GM18909 (cell line): ENCODE measurements at regions not wholly inside any gene's neighbourhood (a gene's known extent, or its start where the extent isn't known, plus 50 kb on each side); places are given as distances from the start of the nearest gene placed in this dataset.

Experiments
- ATAC-seq: cut with Tn5 transposase; IDR thresholded peaks from one replicate; pipeline ENCODE4 v1.9.1; 2021; ENCODE audit warnings: mild to moderate bottlenecking; ENCODE audit not compliant: unreplicated experiment, poor library complexity

DNA sequence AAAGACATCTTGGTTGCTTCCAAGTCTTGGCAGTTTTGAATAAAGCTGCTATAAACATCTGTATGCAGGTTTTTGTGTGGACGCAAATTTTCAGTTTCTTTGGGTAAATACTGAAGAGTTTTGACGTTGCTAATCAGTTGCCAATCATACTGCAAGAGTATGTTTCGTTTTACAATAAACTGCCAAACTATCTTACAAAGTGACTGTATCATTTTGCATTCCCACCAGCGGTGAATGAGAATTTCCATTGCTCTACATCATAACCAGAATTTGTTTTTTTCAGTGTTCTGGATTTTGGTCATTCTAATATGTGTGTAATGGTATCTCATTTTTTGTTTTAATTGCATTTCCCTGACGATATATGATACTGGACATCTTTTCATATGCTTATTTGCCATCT is 190.8 kb upstream of the PARP11 start:
- no peak for ATAC-seq

DNA sequence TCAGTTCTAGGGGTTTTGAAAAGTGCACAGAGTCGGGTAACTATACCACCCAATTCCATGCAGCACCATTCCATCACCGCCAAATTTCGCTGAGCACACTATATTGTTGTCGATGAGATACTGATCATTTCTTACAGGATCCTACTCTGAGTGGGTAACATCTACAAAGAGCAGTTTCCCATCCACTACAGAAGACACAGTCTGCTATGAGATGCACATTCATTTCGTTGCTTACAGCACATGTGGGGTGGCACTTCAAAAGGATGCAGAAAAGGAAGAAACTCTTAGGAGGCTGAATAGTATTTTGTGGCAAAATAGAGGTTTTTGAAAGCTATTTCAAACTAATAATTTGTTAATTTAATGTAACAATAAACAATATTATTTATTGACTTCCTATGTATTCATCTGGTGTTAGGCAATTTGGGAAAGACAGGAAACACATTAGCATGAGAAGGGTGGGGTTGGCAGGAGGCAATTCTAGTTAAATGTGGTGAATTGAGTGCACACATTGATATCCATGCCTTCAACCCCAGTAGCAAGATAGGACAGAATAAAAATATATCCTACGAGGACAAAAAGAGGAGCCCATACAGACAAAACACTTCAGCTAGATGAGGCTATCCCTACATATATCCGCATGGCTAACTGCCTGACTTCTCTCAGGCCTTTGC is 186.8 kb upstream of the PARP11 start:
- ATAC-seq = no peak

DNA sequence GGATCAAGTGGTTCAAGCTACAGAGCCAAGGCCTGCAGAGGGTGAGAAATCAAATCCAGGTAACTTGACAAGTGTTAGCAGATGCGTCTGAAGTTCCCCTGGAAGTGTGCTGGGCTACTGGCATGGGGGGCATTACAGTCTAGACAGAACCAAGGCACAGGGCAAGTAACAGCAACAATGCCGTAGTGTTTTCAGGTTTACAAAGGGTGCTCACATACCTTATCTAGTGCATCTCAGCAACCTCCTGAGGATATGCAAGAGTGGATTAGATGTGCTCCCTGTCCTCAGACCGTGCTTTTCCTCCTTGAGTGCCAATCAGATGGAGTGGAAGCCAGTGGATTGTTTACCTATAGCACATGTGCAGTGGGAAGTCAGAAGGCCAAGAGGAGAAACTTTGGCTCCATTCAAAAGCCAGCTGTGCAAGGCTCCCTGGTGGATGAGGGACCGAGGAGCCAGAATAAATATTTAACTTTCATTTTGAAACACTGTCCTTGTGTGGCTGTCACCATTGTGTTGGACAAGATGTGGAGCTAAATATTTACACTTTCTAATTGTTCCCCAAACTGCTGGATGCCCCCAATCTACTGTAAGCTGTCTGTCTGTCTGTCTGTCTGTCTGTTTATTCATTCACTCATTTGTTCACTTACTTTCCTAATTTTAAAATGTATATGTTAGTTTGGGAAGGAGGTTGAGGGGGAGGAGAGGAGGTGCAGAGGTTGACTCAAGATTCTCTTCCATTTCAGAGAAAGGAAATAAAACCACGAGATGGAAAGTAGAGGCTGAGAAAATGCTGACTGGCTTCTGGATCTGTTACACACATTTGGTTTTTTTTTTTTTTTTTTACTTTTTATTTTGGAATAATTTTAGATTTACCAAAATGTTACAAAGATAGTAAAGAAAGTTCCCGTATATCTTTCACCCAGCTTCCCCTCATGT is 184.0 kb upstream of the PARP11 start:
- no peak for ATAC-seq

DNA sequence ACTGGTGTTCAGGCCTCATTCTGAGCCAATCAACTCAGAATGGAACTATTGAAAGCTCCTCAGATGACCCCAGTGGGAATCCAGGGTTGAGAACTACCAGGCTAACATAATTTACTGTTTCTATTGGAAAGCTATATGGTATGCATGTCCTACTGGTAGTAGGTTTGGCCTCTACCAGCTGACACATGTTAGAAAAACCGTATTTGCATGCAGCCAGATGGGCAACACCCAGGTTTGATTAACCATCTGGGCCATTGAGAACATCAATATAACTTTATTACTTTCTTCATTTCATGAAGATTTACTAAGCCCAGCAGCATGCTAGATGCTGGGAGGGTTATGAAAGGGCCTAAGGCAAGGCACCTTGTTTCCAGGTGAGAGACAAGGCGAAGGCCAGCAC is 181.4 kb upstream of the PARP11 start:
- ATAC-seq = no peak

DNA sequence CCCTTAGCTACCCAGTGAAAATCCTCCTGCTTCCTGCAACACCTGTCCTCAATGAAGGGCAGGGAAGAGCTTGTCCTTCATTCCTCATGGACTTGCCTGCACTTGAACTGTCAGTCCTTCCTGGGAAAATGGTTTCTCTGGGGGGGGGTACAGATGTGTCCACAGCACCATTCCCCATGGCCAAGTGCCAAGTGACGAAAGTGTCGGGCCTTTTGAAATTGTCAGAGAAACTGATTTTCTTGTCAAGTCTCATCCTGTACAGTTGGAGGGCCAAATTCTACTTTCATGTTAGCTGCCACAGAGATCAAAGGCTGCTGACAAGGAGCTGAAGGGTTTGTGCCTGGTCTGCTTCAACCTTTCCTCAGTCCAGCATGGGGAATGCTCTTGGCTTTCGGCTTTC is 179.5 kb upstream of the PARP11 start:
- ATAC-seq = no peak

DNA sequence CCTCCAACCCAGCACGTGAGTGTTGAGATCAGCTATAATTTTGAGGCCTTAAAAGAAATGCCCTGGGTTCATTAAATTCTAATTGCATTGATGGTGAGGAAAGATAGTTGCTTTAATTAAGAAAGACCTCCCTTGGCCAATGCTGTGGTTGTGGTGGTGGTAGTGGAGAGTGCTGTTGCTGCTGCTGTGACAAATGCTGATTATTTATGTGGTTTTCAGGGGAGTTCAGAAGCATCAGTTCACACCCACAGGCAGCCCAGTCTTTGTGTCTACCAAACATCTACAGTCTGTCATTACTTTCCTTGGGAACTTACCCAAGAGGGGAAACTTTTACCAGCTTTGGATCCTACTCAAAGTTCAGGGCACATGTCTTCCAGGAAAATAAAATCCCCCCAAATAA is 178.4 kb upstream of the PARP11 start:
- no peak for ATAC-seq

DNA sequence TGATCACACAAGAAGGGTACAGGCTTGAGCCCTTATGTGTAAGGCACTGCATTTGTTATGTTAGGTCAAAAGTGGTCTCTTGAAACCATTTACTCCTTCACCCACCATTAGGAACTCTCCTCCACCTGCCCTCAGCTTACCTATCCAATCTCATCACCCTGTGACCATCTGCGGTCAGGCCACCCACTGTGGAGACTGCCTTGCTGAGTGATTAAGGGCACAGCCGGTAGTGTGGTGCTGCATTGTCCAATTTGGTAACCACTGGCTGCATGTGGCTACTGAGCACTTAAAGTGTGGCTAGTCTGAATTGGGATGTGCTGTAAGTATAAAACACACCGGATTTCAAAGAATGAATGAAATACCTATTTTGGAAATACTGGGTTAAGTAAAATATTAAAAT is 177.1 kb upstream of the PARP11 start:
- ATAC-seq = no peak

DNA sequence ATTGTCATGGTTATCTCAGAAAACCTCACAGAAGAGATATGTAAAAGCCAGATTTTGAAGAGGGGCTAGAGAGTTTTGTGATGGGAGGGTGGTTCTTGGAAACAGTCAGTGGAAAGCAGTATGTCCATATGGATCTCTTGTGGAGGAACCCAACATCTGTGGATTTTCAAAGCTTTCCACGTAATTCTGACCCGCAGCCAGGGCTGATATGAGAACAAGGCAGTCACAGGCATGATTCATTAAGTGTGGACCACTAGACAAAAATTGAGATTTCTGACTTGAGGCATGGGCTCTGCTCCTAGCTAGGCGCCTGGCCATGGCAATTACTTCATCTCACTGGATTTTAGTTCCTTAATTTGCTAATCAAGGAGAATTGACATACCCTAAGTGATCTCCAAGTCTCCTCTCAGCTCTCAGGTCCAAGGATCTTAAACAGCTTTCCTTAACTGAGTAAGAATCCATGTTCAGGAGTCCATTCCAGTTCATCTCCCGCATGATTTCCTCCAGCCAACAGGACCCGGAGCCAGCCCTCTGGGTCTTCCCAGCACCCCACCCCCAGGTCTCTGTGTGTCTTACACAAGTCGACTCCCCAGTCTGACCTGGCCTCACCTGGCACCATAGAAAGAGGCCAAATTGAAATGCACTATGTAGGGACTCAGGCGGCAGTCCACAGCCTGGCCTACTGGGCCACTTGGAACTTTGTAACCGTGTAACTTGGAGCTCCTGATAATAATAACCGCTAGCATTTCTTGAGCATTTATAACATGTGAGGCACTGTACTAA is 176.3 kb upstream of the PARP11 start:
- no peak for ATAC-seq

DNA sequence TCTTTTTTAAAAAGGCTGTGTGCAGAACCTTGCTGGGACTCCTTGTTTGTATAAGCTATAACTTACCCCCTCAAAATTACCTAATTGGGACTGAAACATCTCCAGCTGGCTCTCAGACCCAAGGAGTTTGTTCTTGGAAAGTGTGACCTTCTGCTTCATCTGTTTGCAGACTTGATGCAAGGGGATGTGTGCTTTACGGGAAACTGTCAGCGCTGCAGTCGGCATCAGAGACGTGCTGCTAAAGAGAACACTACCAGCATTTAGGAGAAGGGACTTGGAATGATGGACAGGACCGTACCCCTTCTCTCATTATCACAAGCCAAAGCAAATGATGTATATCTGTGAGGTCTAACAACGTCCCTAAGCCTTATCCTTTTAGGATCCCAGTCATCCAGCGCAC is 174.2 kb upstream of the PARP11 start:
- ATAC-seq = no peak

DNA sequence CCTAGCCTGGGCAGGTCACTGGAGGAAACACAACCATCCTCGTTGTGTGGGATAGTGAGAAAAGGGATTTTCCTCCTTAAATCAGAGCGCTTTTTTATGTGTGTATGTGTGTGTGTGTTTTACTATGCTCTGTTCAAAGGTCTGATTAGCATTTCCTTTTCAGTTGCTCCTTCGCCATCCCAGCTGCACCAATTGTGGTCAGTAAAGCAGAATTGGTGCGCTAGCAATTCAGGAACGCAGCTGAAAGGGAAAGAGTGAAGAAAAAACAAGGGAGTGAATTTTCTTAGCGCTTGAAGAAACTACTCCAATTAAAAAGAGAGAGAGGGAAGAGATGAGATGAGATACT is 173.3 kb upstream of the PARP11 start:
- no peak for ATAC-seq

DNA sequence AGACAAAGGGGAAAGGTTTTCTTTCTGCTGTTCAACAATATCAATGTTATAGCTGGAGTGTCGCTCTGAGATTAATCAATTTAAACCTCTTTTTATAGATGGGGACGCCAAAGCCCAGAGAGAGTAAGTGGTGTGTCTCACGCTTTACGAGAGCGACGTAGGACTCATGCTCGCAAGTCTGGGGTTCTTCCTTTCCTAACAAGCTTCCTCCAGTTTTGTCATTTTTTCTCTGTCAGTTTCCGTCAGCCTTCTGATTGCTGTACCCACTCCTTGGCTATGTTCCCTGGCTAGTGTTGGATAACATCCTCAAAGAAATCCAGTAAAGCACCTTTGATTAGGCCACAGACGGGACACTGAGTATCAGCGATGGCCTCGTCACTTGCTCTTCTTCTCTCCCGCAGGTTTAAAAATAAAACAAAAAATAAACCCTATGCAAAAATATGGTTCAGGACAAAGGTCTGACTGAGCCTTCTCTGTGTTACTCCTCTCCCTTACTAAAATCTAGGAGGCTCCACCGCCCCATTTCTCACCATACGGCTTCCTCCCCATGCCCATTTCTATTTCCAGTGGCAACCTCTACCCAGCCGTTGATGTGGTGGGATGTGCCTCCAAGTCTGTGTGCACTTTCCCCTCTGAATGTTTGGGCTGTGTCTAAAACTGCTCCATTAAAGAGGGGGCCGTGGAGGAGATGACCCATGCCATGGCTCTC is 172.7 kb upstream of the PARP11 start:
- no peak for ATAC-seq

DNA sequence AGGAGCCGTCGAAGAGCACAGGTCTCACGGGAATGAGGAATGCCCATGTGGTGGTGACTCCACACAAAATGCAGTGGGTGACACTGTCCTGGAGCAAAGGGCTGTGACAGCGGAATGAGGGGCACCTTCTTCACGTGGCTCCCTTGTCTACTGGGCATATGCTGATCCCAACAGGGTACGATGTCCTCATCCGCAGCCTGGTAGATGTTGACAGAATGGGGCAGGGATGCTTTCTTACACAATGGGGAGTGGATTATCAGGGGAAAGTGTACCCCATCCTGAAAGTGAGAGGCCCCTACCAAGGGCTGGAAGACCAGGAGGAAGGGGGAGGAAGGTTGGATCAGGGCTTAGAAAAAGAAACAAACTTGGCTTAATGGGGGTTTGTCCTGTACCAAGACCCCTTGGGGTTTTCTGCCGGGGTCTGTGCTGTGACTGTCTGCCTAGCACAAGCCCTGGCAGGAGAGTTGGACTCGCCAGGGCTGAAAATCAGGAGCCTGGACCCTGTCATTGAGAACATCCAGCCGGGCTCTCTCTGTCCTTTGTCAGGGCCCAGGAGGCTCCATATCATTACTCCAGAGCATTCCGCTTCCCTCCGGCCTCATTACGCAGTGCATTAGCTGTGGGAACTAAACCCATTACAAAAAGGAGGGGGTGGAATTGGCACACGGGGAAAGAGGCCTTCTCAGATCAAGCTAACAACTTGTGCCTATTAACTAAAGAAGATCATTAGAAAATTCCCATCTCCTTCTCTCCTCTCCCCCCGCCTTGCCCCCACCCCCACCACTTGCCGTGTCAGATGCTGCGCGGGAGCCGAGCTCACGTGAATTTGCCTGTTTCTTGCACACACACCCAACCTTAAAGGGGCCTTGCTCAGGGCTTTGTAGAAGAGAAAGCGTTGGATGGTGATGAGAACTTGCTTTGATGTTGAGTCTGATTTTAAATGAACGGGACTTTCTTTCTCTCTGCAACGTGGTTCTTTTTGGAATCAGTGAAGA is 171.8 kb upstream of the PARP11 start:
- no peak for ATAC-seq

DNA sequence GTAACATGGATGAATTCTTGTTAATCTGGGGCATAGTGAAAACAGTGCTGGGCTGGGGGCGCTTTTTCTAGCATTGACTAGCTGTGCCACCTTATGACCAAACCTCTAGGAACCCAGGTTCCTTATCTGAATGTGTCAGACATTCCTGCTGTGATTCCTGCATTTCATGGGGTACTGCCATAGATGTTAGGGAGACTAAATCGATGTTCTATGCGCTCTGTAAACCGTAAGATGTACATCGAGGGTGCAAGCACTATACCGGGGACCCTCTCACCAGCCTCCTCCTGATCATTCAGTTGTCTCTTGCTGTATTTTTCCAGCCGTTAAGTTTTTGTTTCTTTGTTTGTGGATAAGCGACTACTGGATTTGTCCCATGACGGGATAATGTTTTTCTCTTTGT is 170.9 kb upstream of the PARP11 start:
- no peak for ATAC-seq

DNA sequence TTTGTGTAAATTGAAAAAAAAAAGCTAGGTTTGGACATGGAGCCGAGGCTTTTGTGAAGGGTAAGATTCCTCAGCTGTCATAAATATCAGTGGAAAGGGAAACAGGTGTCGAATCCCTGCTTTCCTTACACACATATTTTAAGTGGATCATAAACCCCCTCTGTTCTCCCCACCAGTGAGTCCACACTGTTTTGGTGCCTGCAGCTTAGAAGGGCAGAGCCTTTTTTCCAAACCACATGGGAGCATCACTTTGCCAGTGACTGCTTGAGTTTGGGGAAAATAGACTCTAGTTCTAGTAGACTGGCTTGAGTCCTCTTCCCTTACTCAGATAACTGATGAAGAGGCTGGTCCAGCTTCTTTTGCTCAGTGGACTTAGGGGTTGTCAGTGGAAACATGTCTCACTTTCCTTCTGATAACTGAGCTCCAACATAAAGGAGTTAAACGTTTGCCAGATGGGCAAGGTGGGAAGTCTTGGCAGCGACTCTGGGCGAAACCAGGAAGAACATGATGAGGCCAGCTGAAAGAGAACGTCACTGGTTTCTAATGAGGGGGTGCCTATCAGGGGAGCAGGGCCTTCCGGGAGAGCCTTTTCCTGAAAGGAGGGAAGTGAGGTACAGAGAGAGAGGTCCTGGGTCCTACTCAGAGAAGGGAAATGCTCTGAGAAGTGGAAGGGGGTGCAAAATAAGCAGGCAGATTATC is 168.1 kb upstream of the PARP11 start:
- ATAC-seq = no peak

DNA sequence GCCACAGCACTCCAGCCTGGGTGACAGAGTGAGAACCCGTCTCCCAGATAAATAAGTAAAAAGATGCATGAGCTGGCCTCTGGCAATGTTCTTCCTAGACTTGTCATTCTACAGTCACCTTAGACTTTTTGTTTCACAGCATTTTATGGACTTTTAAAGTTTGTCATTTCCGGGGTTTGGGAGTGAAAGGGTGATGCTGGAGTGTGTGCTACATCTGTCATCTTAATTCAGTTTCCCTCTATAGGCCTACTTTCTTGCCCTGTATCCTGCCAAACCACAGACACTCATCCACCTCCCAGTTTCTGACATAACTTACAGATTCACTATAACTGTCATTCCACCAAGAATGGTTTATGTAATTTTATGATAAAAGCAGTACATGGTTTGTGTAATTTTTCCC is 166.7 kb upstream of the PARP11 start:
- ATAC-seq = no peak

DNA sequence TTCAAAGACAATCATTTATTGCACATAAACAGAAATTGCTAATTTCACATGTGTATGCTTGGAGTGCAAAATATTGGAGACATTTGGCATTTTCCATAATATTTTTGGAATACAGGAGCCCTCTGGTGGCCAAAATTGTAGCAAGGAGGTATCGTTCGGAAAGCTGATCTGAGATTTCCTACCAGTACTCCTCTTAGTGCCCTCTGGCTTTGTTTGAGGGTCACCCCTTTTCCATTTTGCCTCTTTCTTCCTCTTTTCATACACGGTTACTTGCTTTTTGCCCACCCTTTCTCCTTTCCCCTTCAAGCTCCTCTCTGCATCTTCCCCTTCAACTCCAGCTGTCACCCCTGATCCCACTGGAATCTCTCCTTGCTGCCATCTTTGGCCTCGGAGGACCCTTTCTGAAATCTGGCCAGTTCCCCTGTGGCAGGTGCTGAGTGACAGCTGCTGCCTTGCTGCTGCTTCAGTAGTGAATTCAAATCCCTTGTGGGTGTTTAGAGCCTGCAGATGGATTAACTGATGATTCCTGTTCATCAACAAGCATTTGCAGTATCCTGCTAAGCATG is 164.6 kb upstream of the PARP11 start:
- no peak for ATAC-seq

DNA sequence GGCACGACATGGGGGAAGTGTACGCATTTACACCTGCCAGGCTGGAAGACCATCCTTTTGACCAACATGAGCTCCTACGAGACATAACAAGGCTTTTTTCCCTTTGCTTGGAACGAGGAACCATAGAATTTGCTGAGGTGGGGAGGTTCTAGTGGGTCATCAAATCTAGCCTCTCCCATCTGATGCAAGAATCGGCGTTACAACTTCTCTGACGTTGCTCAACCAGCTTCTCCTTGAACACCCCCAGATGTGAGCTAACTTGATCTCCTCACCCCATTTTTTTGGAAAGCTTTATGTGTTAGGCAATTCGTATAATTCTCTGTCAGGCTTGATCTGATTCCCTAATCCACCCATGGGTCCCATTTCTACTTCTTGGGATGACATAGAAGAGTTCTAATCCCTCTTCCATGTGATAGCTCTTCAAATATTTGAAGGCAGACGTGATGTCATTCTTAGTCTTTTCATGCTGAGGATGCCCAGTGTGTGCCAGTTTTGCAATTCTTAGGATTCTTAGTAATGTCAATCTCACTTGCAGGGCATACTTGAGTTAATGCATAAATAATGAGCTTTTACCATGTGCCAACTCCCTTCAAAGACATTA is 163.6 kb upstream of the PARP11 start:
- ATAC-seq = no peak

DNA sequence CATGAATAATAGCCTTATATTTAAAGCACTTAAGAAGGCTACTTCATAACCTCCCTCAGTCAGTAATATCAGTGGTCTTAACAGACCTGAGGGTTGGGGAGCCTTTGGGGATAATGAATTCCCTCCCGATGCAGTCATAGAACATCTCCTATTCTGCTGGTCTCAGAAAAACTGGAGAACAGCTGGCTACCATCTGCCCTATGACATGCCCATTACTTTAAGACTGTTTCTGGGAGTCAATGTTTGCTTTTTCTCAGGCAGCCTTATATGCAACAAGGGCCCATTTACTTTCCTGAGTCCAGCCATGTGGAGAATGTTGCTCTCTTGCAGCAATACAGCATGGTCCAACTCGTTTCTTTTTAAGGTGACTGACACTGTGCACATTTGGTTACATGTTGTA is 161.7 kb upstream of the PARP11 start:
- ATAC-seq = no peak
